Transverse colon (tissue), 4 donors: ENCODE measurements at regions not wholly inside any gene's neighbourhood (a gene's known extent, or its start where the extent isn't known, plus 50 kb on each side); places are given as distances from the start of the nearest gene placed in this dataset.

ENCODE experiments used
- EP300 ChIP-seq: sonication (generic); formaldehyde crosslinking; IDR thresholded peaks from one replicate; pipeline ENCODE4 v1.6.1; 2017; ENCODE audit warnings: antibody characterized with exemption, low read depth
- POLR2A ChIP-seq: fragments of 450-650 bp; IDR thresholded peaks from one replicate; pipeline ENCODE4 v1.6.1; 2016; ENCODE audit warnings: antibody characterized with exemption, mild to moderate bottlenecking, moderate library complexity
- POLR2AphosphoS5 ChIP-seq, 3 donors: sonication (generic); formaldehyde crosslinking; IDR thresholded peaks; one replicate each; pipeline ENCODE4 v1.6.1; 2016; ENCODE audit warnings: antibody characterized with exemption in 3 of 3
- TF ChIP-seq, protein P1 (sequence below), 5 experiments: fragments of 200-600 bp in 3 of 5; fragments of 450-650 bp in 2 of 5; sonication (generic) in 3 of 5; IDR thresholded peaks; 1 replicate in 2 of 5; 2 replicates in 3 of 5; pipeline ENCODE4 v1.5.1; 2016 to 2017; ENCODE audit warnings: antibody characterized with exemption in 5 of 5, inconsistent platforms in 3 of 5, mild to moderate bottlenecking in 2 of 5, moderate library complexity in 1 of 5

DNA sequence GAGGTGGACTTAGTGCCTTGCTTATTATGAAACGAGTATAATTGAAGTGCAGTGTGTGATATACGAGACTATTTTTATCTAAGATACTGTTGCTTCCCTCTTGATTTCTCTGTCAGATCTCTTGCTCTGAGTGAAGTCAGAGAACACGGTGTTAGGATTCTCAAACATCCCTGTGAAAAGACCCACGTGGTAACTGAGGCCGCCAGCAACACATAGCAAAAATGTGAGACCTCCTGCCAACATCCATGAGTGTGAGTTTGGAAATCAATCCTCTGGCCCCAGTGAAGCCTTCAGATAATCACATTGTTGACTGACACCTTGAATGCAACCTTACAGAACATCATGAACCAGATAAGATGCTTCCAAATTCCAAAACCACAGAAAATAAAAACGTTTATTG, 954.4 kb downstream of the FAT4 start:
- TF ChIP-seq, protein P1, sequence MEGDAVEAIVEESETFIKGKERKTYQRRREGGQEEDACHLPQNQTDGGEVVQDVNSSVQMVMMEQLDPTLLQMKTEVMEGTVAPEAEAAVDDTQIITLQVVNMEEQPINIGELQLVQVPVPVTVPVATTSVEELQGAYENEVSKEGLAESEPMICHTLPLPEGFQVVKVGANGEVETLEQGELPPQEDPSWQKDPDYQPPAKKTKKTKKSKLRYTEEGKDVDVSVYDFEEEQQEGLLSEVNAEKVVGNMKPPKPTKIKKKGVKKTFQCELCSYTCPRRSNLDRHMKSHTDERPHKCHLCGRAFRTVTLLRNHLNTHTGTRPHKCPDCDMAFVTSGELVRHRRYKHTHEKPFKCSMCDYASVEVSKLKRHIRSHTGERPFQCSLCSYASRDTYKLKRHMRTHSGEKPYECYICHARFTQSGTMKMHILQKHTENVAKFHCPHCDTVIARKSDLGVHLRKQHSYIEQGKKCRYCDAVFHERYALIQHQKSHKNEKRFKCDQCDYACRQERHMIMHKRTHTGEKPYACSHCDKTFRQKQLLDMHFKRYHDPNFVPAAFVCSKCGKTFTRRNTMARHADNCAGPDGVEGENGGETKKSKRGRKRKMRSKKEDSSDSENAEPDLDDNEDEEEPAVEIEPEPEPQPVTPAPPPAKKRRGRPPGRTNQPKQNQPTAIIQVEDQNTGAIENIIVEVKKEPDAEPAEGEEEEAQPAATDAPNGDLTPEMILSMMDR (IDR thresholded peaks at IDR 0.05): no peak
- TF ChIP-seq EP300: no peak
- TF ChIP-seq POLR2A: no peak
- TF ChIP-seq POLR2AphosphoS5 (IDR thresholded peaks at IDR 0.05): no peak
